SK-N-SH (cell line): ENCODE measurements at regions not wholly inside any gene's neighbourhood (a gene's known extent, or its start where the extent isn't known, plus 50 kb on each side); places are given as distances from the start of the nearest gene placed in this dataset.

ENCODE experiments used
- CTCF ChIA-PET: fragments of 300-600, 350-600 bp; formaldehyde crosslinking; extraction: SDS; loops from one replicate; lab custom pipeline; 2021; lab: Yijun Ruan, JAX
- POLR2A ChIA-PET: fragments of 350-600 bp; sonication (Branson Sonifier 250); formaldehyde crosslinking; extraction: SDS; loops from one replicate; lab custom pipeline; 2020; ENCODE audit warnings: antibody characterized with exemption, inconsistent platforms; lab: Yijun Ruan, JAX
- DNase-seq: peaks from one replicate; pipeline ENCODE4 v3.0.0; 2012
- H2AFZ ChIP-seq: fragments of 200-600 bp; sonication (generic); 2 replicates; pipeline ENCODE4 v1.8.1; 2016; ENCODE audit warnings: antibody characterized with exemption, mild to moderate bottlenecking, low read depth
- H3F3A ChIP-seq: fragments of 200-600 bp; sonication (generic); replicated peaks from 2 replicates; pipeline ENCODE3; 2016; ENCODE audit warnings: antibody characterized with exemption, mild to moderate bottlenecking; ENCODE audit not compliant: insufficient read depth
- H3K27ac ChIP-seq, 2 experiments: fragments of 200-500 bp in 1 of 2; fragments of 200-600 bp in 1 of 2; sonication (Bioruptor generic) in 1 of 2; sonication (generic), shearing (Covaris generic) in 1 of 2; 2 replicates each; pipeline versions ENCODE4 v1.5.1 to v1.6.1; 2014 to 2016; ENCODE audit warnings: low read depth in 2 of 2, inconsistent platforms in 1 of 2, low read length in 1 of 2, mild to moderate bottlenecking in 1 of 2, mixed read lengths in 1 of 2
- H3K27me3 ChIP-seq: fragments of 200-600 bp; sonication (generic), shearing (Covaris generic); 2 replicates; pipeline ENCODE4 v1.6.1; 2016; ENCODE audit warnings: mixed run types; ENCODE audit not compliant: insufficient read depth
- H3K36me3 ChIP-seq, 2 experiments: fragments of 200-500 bp in 1 of 2; fragments of 200-600 bp in 1 of 2; sonication (Bioruptor generic) in 1 of 2; sonication (generic) in 1 of 2; replicated peaks in 1 of 2; 2 replicates each; pipeline versions ENCODE3 to v1.5.1; 2014 to 2016; ENCODE audit warnings: low read length in 1 of 2, mild to moderate bottlenecking in 1 of 2; ENCODE audit not compliant: insufficient read depth in 2 of 2, control insufficient read depth in 1 of 2
- H3K4me1 ChIP-seq, 2 experiments: fragments of 200-500 bp in 1 of 2; fragments of 200-600 bp in 1 of 2; sonication (Bioruptor generic) in 1 of 2; sonication (generic), shearing (Covaris generic) in 1 of 2; 2 replicates each; pipeline versions ENCODE4 v1.5.1 to v1.6.1; 2014 to 2016; ENCODE audit warnings: low read depth in 1 of 2, low read length in 1 of 2, mixed run types in 1 of 2; ENCODE audit not compliant: insufficient read depth in 2 of 2, control insufficient read depth in 1 of 2
- H3K4me2 ChIP-seq: fragments of 200-600 bp; sonication (generic), shearing (Covaris generic); 2 replicates; pipeline ENCODE4 v1.6.1; 2017; ENCODE audit warnings: mixed run types
- H3K4me3 ChIP-seq, 2 experiments: fragments of 200-500 bp in 1 of 2; fragments of 200-600 bp in 1 of 2; sonication (Bioruptor generic) in 1 of 2; sonication (generic), shearing (Covaris generic) in 1 of 2; 2 replicates each; pipeline versions ENCODE4 v1.5.1 to v1.8.1; 2014 to 2016; ENCODE audit warnings: low read depth in 2 of 2, inconsistent platforms in 1 of 2, low read length in 1 of 2, mild to moderate bottlenecking in 1 of 2, mixed read lengths in 1 of 2, moderate library complexity in 1 of 2
- H3K79me2 ChIP-seq: fragments of 200-600 bp; sonication (generic); 2 replicates; pipeline ENCODE4 v1.8.1; 2017; ENCODE audit warnings: mild to moderate bottlenecking; ENCODE audit not compliant: insufficient read depth
- H3K9ac ChIP-seq: fragments of 200-600 bp; sonication (generic); 2 replicates; pipeline ENCODE4 v1.6.1; 2017; ENCODE audit warnings: mixed run types
- H3K9me2 ChIP-seq: fragments of 200-600 bp; sonication (generic); 2 replicates; pipeline ENCODE4 v1.6.1; 2017; ENCODE audit warnings: mixed run types
- H3K9me3 ChIP-seq: fragments of 200-600 bp; sonication (generic); 2 replicates; pipeline ENCODE4 v1.6.1; 2017; ENCODE audit warnings: mixed run types, mild to moderate bottlenecking, moderate library complexity
- H4K20me1 ChIP-seq: fragments of 200-600 bp; sonication (generic); 2 replicates; pipeline ENCODE4 v1.6.1; 2017; ENCODE audit warnings: mild to moderate bottlenecking, mixed run types; ENCODE audit not compliant: insufficient read depth
- EZH2phosphoT487 ChIP-seq: fragments of 200-600 bp; sonication (generic); IDR thresholded peaks from 2 replicates; pipeline ENCODE4 v1.6.1; 2017; ENCODE audit warnings: low read depth, mixed run types, mild to moderate bottlenecking, antibody characterized with exemption, moderate library complexity, borderline replicate concordance
- FOSL2 ChIP-seq: IDR thresholded peaks from 2 replicates; pipeline ENCODE4 v1.4.0; 2012; ENCODE audit warnings: low read depth, mild to moderate bottlenecking, moderate library complexity, borderline replicate concordance
- GATA2 ChIP-seq: sonication (generic); formaldehyde crosslinking; IDR thresholded peaks from 2 replicates; pipeline ENCODE4 v1.5.0; 2020; ENCODE audit warnings: mild to moderate bottlenecking, missing genetic modification reagents
- JUND ChIP-seq: IDR thresholded peaks from 2 replicates; pipeline ENCODE4 v1.4.0; 2012
- MEF2A ChIP-seq: IDR thresholded peaks from 2 replicates; pipeline ENCODE4 v1.4.0; 2012; ENCODE audit warnings: low read depth, borderline replicate concordance
- SIN3A ChIP-seq: IDR thresholded peaks from 2 replicates; pipeline ENCODE4 v1.6.1; 2012; ENCODE audit warnings: low read depth, mild to moderate bottlenecking, low read length, moderate library complexity, borderline replicate concordance
- TAF1 ChIP-seq: IDR thresholded peaks from 2 replicates; pipeline ENCODE4 v1.6.1; 2012; ENCODE audit warnings: low read depth, mild to moderate bottlenecking, low read length, moderate library complexity, borderline replicate concordance
- USF1 ChIP-seq: IDR thresholded peaks from 2 replicates; pipeline ENCODE4 v1.4.0; 2012; ENCODE audit warnings: low read depth, borderline replicate concordance
- USF2 ChIP-seq: fragments of 150-350 bp; IDR thresholded peaks from 2 replicates; pipeline ENCODE4 v1.6.1; 2017; ENCODE audit warnings: antibody characterized with exemption, low read length, low read depth, borderline replicate concordance
- WGBS: methylation state at CpG from one replicate; pipeline ENCODE4 v1.1.6; 2017; ENCODE audit warnings: low lambda C conversion rate; 5-methylcytosine and 5-hydroxymethylcytosine counted together

- TF ChIP-seq USF2 (no peak), FOSL2 (no peak), EZH2phosphoT487 (no peak), TAF1 (no peak), USF1 (no peak)
- no peak for DNase-seq
Observed at GRCh38 chr3:153315781-153316180, 153.8 kb downstream of the RAP2B start.

GRCh38 chr3:153319705-153320554 lies 157.9 kb downstream of the RAP2B start:
- WGBS: 8% methylated on average over 2 of the region's 2 CpGs
- no peak for DNase-seq
- Histone ChIP-seq H3K27ac (peak overlapping the region; percentile 21 to 34; a peak in 2 of 4 replicates), H3K4me3 (0 out of 4 replicates have a peak overlapping the region, but pooled peaks of 1 of the 2 experiments have one; percentile 1), H3K9me2 (no peaks in the 10 kb centered on the region), H3K4me1 (peaks cover 0 to 5% of the 10 kb centered on the region in 2 experiments; a peak in 1 of 4 replicates), H3K27me3 (no peaks in the 10 kb centered on the region), H3K9me3 (no peaks in the 10 kb centered on the region), H4K20me1 (no peaks in the 10 kb centered on the region), H2AFZ (peak overlapping the region; percentile 85), H3K4me2 (peak overlapping the region; percentile 55), H3K9ac (0 out of 2 replicates have a peak overlapping the region, but pooled peaks have one; percentile 15), H3K79me2 (no peaks in the 10 kb centered on the region), H3F3A (peaks cover 12% of the 10 kb centered on the region), H3K36me3 (no peaks in the 10 kb centered on the region)
- POLR2A ChIA-PET: no interaction called here
- CTCF ChIA-PET: no interaction called here
- TF ChIP-seq JUND: no peak
- no peak for TF ChIP-seq SIN3A
- no peak for TF ChIP-seq GATA2
- no peak for TF ChIP-seq MEF2A

More at GRCh38 chr3:153315781-153316180, 153.8 kb downstream of the RAP2B start:
- no peak overlapping the region for H3K4me2 ChIP-seq
- H3K4me1 ChIP-seq: peaks cover 0 to 5% of the 10 kb centered on the region in 2 experiments; a peak in 1 of 4 replicates
- peak overlapping the region in 1 of 2 experiments; percentile 40; a peak in 1 of 4 replicates for H3K27ac ChIP-seq
- H3K9me3 ChIP-seq: no peaks in the 10 kb centered on the region
- H3F3A ChIP-seq: peaks cover 5% of the 10 kb centered on the region
- no peaks in the 10 kb centered on the region for H3K79me2 ChIP-seq
- H3K9me2 ChIP-seq: no peaks in the 10 kb centered on the region
- no peaks in the 10 kb centered on the region for H4K20me1 ChIP-seq
- H2AFZ ChIP-seq: no peak overlapping the region
- H3K4me3 ChIP-seq: no peak overlapping the region
- POLR2A ChIA-PET: no interaction called here
- no peaks in the 10 kb centered on the region for H3K27me3 ChIP-seq
- no peak overlapping the region for H3K9ac ChIP-seq
- CTCF ChIA-PET: no interaction called here
- H3K36me3 ChIP-seq: no peaks in the 10 kb centered on the region
